ENCODE measurements at regions not wholly inside any gene's neighbourhood (a gene's known extent, or its start where the extent isn't known, plus 50 kb on each side); places are given as distances from the start of the nearest gene placed in this dataset.
"Not testable (repeated sequence)": the region's sequence is repeated elsewhere in the genome, so short reads cannot be mapped to it uniquely, and the experiment has no call there.

DNA sequence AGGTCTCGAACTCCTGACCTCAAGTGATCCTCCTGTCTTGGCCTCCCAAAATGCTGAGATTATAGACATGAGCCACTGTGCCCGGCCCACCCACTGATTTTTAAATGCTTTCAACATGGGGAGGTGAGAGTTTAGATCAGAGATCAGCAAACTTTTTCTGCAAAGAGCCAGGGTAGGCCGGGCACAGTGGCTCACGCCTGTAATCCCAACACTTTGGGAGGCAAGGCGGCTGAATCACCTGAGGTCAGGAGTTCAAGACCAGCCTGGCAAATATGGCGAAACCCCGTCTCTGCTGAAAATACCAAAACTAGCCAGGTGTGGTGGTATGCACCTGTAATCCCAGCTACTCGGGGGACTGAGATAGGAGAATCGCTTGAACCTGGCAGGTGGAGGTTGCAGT lies 88.3 kb upstream of the LHX1 start:
- not testable (repeated sequence) for DNase-seq

DNA sequence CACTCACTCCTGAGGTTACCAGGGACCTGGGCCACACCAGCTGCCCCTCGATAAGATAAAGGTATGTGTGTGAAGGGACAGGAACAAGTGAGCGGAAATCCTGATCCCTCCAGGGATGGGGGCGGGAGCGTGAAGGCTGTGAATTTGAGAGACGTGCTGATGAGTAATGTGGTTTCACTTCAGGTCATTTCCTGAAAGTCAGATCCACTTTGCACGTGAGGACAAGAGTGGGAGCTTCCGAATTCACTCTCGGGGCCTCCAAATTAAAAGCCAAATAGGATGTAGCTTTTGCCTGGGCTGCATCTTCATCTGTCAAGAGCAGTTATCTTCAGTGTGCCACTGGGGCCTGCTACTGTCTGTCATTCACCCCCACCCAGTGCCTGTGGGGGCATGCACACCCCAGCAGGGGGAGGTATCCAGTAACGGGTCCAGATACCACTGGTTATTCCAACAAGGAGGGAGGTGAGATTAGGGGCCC lies 87.4 kb upstream of the LHX1 start:
- peak; percentile 92 for DNase-seq

DNA sequence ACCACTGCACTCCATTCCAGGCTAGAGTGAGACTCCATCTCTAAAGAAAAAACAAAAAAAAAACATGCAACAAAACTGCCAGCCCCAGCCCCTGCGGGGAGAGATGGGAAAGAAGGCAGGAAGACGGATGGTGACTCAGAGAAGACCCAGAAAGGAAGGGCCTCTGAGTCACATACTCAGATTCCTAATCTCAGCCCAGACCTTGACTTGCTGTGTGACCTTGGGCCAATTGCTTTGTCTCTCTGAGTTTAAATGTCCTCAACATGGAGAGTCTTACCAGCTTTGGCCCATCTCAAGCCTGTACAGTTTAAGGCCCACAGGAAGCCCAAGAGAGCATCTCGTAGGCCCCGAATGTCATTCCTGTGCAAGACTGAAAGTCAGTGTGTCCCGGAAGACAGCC lies 86.5 kb upstream of the LHX1 start:
- DNase-seq, result peak; percentile 80

DNA sequence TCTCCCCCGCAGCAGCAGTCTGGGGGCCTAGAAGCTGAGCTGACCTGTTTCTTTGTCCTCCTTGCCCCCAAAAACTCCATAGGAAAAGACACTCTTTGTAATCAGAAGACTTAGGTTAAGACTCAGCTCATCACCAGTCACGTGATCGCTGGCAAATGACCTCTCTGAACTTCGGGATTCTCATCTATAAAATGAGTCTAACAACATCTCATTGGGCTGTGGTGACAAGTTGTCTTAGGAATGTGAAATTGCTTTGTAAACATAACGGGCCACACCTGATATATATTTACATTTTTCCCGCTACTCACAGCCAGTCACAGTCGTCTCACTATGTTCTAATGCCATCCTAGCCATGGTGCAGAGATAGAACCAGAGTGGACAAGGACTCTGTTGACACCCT lies 86.0 kb upstream of the LHX1 start:
- DNase-seq, result no peak

DNA sequence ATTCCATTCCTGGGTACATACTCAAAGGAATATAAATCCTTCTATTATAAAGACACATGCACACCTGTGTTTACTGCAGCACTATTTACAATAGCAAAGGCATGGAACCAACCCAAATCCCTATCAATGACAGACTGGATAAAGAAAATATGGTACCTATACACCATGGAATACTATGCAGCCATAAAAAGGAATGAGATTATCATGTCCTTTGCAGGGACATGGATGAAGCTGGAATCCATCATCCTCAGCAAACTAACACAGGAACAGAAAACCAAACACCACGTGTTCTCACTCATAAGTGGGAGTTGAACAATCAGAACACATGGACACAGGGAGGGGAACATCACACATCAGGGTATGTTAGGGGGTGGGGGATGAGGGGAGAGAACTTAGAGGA lies 84.8 kb upstream of the LHX1 start:
- not testable (repeated sequence) for DNase-seq

DNA sequence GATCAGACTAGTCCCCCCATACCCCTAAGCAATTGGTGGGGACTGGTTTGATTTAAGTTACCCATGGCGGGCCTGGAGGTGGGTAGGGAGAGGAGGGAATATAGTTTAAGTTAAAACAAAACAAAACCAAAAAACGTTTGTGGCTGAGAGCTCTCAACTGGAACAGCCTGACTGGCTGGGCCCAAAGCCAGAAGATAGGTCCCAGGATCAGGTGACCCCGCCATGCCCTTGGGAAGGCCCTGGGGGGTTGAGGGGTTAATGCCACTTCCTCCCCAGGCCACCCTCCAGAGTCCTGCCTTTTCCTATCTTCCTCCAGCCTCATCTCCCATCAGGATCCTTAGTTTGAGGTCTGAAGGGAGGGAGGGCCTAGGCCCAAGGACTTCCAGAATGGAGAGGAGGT lies 82.3 kb upstream of the LHX1 start:
- no peak for DNase-seq

DNA sequence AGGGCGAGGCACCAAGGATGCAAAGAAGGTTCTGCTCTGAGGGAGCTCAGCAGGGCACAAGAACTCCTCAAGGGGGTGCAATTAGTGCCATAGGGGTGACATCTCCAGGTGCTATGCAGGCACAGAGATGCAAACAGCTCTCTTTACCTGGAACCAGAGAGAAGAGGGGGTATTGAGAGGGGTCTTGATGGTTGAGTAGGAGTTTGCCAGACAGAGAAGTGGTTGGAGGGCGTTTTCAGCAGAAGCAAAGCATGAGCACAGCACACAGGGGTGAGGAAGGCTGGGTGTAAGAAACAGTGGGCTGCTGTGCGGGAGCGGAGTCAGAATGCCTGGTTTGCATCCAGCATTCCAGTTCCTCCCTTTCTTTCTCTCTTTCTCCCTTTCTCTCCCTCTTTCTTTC lies 81.8 kb upstream of the LHX1 start:
- no peak for DNase-seq

DNA sequence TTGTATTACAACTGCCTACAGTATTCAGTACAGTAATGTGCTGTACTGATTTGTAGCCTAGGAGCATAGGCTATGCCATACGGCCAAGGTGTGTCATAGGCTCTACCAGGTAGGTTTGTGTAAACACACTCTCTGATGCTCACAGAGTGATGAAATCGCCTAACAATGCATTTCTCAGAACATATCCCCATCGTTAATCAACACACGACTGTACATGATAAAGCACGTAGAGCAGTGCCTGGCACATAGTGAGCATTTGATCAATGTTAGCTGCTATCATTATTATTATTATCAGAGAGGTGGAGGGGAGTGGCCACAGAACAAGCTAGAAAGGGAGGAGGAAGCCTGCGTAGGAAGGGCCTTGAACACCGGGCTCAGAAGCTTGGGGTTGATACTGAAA lies 81.1 kb upstream of the LHX1 start:
- DNase-seq, result no peak

DNA sequence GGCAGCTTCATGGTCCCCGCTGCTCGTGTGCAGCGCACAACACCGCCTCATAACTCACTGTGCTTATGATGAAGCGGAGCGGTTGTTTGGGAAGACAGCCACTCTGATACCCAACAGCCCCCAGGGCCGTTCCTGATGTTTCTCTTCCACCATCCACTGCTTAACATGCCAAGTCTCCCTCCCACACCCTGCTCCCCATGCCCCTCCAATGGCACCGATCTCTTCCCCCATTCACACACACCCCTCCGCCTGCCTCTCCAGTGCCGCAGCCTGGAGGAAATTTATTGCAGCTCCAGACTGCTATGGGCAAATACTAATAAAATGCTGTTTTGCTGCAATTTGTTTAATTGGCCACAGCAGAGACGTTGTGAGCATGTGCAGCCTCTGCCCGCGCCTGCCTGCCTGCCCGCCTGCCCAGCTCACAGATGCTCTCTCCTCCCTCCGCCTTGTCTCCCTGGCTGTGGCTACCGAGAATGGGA lies 80.3 kb upstream of the LHX1 start:
- no peak for DNase-seq

DNA sequence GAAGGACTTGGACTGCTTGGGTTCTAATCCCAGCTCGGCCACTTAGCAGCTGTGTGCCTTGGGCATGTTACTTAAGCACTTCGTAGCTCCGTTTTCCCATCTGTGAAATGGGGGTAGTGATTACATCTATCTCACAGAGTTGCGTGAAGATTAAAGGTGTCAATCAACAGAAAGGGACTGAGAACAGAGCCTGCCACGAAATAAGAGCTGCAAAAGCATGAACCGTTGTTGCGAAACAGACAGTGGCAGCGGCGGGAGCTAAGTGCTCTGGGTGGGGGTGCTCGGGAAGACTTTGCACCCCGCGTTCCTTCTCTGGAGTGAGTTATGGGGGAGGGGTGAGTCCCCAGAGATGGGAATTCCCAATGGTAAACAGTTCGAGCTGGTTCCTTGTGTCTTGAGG lies 79.6 kb upstream of the LHX1 start:
- DNase-seq, result no peak

DNA sequence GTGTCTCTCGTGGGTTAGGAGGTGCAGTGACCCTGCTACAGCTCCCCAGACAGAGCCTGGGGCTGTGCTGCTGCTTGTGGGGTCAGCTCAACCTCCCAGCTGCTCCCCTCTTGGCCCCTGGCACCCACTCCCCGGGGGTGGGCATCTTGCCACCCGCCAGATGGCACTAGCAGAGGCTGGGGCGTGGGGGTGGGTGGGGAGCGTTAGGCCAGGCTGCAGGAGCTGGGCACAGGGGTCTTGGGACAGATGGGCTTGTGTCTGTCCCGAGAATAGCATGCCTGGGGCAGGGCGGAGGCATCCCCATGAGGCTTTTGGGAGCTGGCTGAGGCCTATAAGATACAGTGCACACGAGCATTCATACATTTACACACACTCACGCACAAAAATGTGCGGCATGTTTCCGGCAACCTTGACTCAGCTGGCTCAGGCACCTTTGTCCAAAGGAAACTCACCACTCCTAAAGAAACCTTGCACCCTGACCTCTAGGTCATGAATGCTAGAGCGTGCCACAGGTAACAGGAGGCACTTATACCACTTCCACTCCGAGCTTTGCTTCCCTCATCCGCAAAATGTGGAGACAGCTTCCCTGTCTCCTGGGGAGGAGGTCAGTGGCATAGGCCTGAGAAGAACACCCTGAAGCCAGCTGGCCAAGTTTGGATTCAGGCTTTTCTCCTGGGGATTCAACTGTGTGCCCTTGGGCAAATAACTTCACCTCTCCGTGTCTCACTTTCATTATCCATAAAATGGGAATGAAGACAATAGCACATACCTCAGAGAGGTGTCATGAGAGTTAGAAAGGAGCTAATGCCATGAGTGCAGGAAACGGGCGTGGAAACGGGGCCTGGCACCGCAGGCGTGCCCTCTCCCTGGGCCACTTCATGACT lies 78.9 kb upstream of the LHX1 start:
- no peak for DNase-seq

DNA sequence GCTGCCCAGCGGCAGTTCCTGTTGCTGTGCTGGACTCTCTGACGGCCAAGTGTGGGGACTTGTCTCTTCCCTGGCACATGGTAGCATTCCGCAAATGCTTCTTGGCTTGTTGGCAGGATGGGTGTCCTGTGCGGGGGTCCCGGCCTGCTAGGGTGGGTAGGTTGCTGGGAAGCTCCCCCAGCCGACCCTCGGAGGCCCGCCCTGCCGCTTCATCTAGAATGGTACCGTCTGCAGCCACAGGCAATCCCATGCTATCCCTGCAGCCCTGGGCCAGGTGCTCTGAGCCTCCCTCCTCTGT lies 78.3 kb upstream of the LHX1 start:
- no peak for DNase-seq

DNA sequence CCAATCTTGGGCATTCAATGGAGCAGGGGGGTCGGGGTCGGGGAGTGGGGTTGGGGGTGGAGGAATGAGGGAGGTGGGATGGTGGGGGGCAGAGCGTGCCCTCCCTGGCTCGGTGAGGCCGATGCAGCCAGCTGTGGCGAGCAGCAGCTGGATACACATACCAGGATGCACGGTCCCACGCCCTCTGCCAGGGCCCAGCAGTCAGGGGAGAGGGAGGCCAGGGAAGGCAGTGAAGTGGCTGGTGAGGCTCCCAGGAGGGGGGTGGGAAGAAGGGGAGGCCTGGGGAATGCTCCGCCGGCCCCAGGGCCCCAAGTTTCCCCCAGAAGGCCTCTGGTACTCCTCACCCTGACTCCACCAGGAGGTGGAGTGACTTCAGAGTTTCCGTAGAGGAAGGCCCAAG lies 77.6 kb upstream of the LHX1 start:
- no peak for DNase-seq

DNA sequence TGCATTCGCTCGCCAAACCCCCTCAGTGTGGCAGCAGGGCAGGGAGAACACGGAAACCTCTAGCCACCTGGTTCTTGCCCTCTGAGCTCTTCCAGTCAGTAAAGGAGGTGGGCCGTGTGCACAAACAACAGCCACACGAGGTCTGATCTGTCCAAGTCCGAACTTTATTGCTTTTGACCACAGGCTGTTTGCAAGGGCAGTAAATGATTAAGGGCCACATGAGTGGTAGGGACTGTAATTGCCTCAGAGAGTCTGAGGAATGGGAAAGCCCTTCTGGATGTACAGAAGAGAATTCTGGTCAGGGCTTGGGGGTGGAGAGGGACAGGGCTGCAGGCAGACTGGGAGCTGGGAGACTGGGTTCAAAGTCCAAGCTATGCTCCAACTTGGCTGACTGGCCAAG lies 75.7 kb upstream of the LHX1 start:
- DNase-seq, result no peak

DNA sequence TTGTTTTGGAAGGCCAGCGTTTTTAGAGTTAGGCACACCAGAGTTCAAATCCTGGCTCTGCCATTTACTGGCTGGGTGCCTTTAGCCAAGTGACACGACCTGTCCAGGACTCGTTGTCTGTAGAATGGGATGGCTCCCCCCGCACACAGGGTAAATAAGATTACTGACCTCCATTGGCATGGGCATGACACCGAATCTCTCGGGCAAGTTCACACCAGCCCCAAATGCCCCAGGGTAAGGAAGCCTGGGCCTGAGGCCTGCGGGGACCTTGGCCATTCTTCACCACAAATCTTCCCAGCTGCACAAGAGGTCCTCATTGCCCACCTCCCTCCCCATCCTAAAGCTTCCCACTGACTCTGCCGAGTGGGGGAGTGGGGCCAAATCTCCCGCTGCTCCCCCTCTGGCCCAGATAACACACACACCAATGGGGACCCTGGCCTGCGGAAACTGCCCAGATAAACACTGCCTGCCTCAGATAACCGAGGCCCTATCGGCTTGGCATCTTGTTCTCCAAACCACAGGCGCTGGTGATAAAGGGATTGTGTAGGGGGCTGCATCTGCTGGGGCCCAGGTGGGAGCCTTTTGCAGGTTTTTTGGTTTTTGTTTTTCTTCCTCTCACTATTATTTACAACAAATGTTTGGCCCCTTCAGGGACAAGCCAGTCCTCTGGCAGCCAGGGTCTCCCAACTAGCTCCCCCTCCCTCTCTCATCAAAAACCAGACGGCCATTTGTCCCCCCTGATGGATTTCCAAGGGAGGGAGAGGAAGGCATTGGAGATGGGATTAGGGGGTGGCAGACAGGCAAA lies 75.0 kb upstream of the LHX1 start:
- no peak for DNase-seq

DNA sequence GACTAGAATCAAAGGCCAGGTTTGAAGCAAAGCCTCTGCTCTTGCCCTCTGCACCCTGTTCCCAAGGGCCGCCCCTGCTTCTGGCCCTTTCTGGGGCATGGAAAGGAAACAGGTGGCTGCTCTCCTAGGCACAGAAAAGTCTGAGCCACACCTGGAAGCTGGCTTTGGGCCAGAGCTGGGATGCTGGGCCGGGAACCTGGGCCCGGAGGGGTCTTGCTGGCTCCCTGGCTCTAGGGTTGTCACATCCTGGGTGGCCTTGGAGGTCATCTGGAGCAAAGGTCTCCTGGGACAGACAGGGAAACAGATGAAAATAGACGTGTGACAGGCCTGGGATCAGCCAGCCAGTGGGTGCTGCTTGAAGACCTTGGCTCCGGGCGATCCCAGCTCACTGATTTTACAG lies 74.1 kb upstream of the LHX1 start:
- no peak for DNase-seq

DNA sequence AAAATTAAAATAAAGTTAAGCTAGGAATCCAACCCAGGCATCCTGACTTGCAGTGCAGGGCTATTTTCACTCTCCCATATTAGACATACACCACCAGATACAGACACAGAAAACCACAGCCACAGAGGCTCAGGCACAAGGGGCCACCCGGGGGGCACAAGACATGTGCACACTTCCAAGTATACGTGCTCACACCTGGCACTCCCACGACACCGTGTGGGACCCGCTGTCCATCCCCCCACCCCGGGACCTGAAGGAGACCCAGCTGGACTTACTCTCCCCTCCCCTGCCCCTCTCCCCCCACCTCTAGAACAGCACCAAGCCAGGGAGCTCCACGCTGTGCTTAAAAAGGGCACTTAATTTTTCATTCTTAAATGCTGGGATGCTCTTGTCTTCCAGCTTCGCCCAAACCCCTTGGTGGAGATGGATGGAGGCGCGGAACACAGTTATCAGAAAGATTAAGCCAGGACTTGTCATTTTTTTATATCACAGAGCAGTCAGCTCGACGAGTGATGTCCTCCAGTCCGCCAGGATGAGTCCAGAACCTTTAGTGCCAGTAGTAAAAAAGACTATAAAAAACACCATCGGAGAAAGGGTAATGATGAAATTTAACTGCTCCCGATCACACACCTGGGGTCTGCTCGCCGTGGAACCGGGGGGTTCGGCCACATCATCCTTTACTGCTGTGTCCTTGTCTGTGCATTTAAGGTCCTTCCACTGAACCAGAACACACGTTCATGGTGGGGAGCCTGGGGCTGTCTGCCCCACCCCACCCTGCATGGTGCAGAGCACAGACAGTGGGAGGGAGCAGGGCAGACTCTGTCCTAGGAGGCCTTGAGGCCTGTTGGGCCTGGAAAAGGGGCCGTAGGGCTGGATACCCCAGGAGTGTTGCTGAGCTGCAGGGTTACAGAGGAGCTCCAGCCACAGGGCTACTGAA lies 73.3 kb upstream of the LHX1 start:
- no peak for DNase-seq

DNA sequence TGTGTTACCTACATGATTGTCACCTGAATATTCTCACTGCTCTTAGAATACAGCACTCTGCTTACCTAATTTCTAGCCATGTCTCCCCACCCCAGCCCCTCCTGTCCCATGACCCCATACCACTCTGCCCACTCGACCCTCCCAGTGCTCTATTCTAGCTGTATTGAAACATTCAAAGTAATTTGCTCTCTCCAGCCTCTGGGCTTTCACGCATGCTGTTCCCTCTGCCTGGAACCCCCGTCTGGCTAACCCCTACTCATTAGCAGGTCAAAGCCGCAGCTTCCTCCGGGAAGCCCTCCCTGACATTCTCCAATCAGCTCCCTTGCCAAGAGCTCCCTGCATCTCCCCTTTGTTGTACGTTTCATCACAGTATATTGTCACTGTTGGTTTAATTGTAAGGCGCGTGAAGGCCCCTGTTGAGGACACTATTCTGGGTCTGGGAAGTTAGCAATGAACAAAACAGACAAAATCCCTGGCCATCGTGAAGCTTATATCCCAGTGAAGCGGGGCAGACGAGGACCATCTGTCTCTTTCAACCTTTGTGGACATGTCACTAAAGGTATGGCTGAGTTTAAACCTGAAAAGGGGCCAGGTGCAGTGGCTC lies 72.3 kb upstream of the LHX1 start:
- no peak for DNase-seq

DNA sequence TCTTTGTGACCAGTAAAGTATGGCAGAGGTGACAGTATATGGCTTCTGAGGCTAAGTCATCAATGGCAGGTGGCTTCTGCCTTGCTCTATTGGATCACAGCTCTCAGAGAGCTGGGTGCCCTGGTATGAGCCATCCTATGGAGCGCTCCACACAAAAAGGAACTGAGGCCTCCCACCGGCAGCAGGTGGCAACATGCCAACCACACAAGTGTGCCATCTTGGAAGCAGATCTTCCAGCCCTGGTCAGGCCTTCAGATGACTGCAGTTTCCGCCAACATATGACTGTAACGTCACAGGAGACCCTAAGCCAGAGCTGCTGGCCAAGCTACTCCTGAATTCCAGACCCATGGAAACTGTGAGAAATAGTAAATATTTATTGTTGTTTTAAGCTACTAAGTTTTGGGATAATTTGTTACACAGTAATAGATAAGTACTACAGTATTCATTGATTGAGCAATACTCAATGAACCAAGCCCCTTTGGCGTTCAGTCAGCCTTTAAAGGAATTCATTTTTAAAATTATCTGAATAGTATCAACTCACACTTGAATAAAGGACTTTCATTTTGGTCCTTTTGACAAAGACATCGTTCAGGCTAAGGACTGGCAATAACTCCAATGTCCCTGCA lies 69.4 kb upstream of the LHX1 start:
- no peak for DNase-seq

DNA sequence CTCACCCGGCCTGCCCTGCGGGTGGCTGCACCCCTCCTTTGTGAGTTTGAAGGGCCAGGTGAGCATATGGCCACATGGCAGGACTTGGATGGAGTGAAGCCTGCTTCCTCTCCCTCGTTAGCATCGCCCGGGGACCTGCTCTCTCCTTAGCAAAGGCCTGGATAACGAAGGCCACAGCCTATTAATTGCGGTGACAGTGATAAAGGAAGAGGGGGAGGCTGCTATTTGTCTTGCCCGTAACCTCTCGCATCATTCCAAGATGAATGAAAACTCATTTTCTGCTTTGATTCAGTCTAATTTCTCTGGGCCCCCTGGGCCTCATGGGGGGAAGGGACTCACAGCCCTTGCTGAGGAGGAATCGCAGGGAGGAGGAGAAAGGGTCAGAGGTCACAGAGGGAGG lies 68.5 kb upstream of the LHX1 start:
- no peak for DNase-seq

DNA sequence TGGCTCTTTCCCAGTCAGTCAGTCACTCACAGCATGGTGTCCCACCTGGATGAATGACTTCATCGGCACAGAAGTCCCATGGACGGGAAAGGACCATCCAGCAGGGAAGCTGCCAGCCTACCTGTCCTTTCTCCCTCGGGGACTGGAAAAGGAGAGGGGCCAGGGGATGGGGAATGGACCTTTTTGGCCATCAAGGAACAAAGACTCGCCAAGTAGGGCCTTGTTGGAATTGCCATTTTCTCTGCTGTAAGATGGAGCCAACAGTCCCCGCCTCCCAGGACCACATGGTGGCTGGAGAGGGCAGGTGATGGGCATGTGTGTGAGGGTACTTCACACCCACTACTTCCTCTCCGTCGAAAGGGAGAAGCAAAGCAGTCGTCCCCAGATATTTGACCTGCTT lies 67.8 kb upstream of the LHX1 start:
- DNase-seq, result no peak

All from activated CD4-positive, alpha-beta T cell treated with anti-CD3 and anti-CD28 coated beads, Interleukin-2, Interleukin-6, amounts not matched to agents 100 ng/mL and 50 ng/mL, durations not matched to agents 16 hours and 8 hours (primary cell).